Endothelial cell of umbilical vein (primary cell): ENCODE measurements at regions not wholly inside any gene's neighbourhood (a gene's known extent, or its start where the extent isn't known, plus 50 kb on each side); places are given as distances from the start of the nearest gene placed in this dataset.

Source experiments
- BruUV-seq: library from RNA; stranded (reverse); fragments of 400-500 nt; replicated peaks from 2 replicates; lab custom pipeline; 2021; lab: Mats Ljungman, UMichigan
- CTCF ChIA-PET: fragments of 300-600, 350-600 bp; sonication (Branson Sonifier 250); formaldehyde crosslinking; loops from one replicate; lab custom pipeline; 2021; ENCODE audit warnings: antibody characterized with exemption, inconsistent platforms; lab: Charles Lee
- POLR2A ChIA-PET: fragments of 300-600, 350-600 bp; sonication (Branson Sonifier 250); formaldehyde crosslinking; loops from one replicate; lab custom pipeline; 2021; ENCODE audit warnings: antibody characterized with exemption, inconsistent platforms; lab: Charles Lee
- DNase-seq: peaks from one replicate; pipeline ENCODE4 v3.0.0-alpha.2; 2011; ENCODE audit warnings: low read depth, low spot score
- FAIRE-seq: peaks from 2 replicates; lab custom pipeline; 2011; peaks lifted over from hg19 to GRCh38; lab: Jason Lieb, UNC
- H2AFZ ChIP-seq: 2 replicates; pipeline ENCODE4 v1.6.0; 2012; ENCODE audit warnings: low read depth, low read length, control low read depth, inconsistent platforms
- H3K27ac ChIP-seq: 2 replicates; pipeline ENCODE4 v1.5.1; 2011; ENCODE audit warnings: low read depth, mild to moderate bottlenecking, control low read depth, low read length, moderate library complexity; ENCODE audit not compliant: insufficient read depth
- H3K27me3 ChIP-seq, 2 experiments: 2 replicates each; pipeline versions ENCODE4 v1.6.0 to v1.6.1; 2011; ENCODE audit warnings: low read length in 2 of 2, mixed read lengths in 1 of 2; ENCODE audit not compliant: control insufficient read depth in 2 of 2, insufficient read depth in 2 of 2
- H3K36me3 ChIP-seq, 2 experiments: 2 replicates in 1 of 2; 3 replicates in 1 of 2; pipeline ENCODE4 v1.5.1; 2011; ENCODE audit warnings: low read length in 2 of 2, mild to moderate bottlenecking in 1 of 2, moderate library complexity in 1 of 2; ENCODE audit not compliant: control insufficient read depth in 2 of 2, insufficient read depth in 2 of 2; ENCODE audit errors: extremely low read depth in 1 of 2
- H3K4me1 ChIP-seq: 3 replicates; pipeline ENCODE4 v1.5.1; 2011; ENCODE audit warnings: mild to moderate bottlenecking, low read length; ENCODE audit not compliant: control insufficient read depth, insufficient read depth; ENCODE audit errors: extremely low read depth
- H3K4me2 ChIP-seq: 2 replicates; pipeline ENCODE4 v1.6.1; 2011; ENCODE audit warnings: low read length, control low read depth, mixed read lengths; ENCODE audit not compliant: insufficient read depth
- H3K4me3 ChIP-seq, 3 experiments: fragments of 200-600 bp in 1 of 3; sonication (generic), shearing (Covaris generic) in 1 of 3; replicated peaks in 1 of 3; 2 replicates each; pipeline ENCODE4 v1.5.1; 2011 to 2016; ENCODE audit warnings: control low read depth in 3 of 3, low read length in 3 of 3, mild to moderate bottlenecking in 2 of 3, inconsistent platforms in 1 of 3, low read depth in 1 of 3, moderate library complexity in 1 of 3; ENCODE audit not compliant: insufficient read depth in 1 of 3
- H3K79me2 ChIP-seq: 2 replicates; pipeline ENCODE4 v1.6.0; 2012; ENCODE audit warnings: low read length, inconsistent platforms; ENCODE audit not compliant: control insufficient read depth, insufficient read depth
- H3K9ac ChIP-seq: replicated peaks from 2 replicates; pipeline ENCODE3; 2011; ENCODE audit warnings: low read length, control low read depth; ENCODE audit not compliant: insufficient read depth; ENCODE audit errors: extremely low read depth
- H3K9me1 ChIP-seq: replicated peaks from 3 replicates; pipeline ENCODE4 v1.6.0; 2011; ENCODE audit warnings: mild to moderate bottlenecking, low read length; ENCODE audit not compliant: control insufficient read depth, insufficient read depth; ENCODE audit errors: extremely low read depth
- H3K9me3 ChIP-seq: replicated peaks from 2 replicates; pipeline ENCODE4 v1.5.1; 2012; ENCODE audit warnings: low read length, inconsistent platforms; ENCODE audit not compliant: control insufficient read depth, insufficient read depth
- H4K20me1 ChIP-seq: replicated peaks from 2 replicates; pipeline ENCODE3; 2011; ENCODE audit warnings: mild to moderate bottlenecking, low read length; ENCODE audit not compliant: control insufficient read depth, insufficient read depth; ENCODE audit errors: extremely low read depth
- EZH2 ChIP-seq: IDR thresholded peaks from 2 replicates; pipeline ENCODE4 v1.6.1; 2012; ENCODE audit warnings: borderline replicate concordance, low read depth, mild to moderate bottlenecking, moderate library complexity, low read length, inconsistent platforms; ENCODE audit not compliant: severe bottlenecking
- FOS ChIP-seq: IDR thresholded peaks from 2 replicates; pipeline ENCODE4 v1.6.1; 2011; ENCODE audit warnings: mild to moderate bottlenecking, low read length, moderate library complexity, borderline replicate concordance; ENCODE audit not compliant: insufficient read depth
- GATA2 ChIP-seq: IDR thresholded peaks from 2 replicates; pipeline ENCODE4 v1.7.0; 2011; ENCODE audit warnings: low read depth, mild to moderate bottlenecking, moderate library complexity, mixed read lengths, low read length; ENCODE audit not compliant: insufficient read length, insufficient read depth
- JUN ChIP-seq: IDR thresholded peaks from 2 replicates; pipeline ENCODE4 v1.6.1; 2011; ENCODE audit warnings: borderline replicate concordance, low read depth; ENCODE audit not compliant: insufficient read length, insufficient read depth
- MYC ChIP-seq: IDR thresholded peaks from one replicate; pipeline ENCODE4 v1.6.1; 2011; ENCODE audit warnings: mild to moderate bottlenecking, low read depth, low read length
- POLR2A ChIP-seq: IDR thresholded peaks from 2 replicates; pipeline ENCODE4 v1.6.1; 2012; ENCODE audit warnings: low read depth, mild to moderate bottlenecking, control low read depth, low read length
- POLR2AphosphoS5 ChIP-seq: IDR thresholded peaks from 2 replicates; pipeline ENCODE4 v1.6.1; 2012; ENCODE audit warnings: low read depth, mild to moderate bottlenecking, control low read depth, low read length, moderate library complexity; ENCODE audit not compliant: insufficient read depth
- dilution Hi-C: fragments of 300-500 bp; cut with MboI; formaldehyde crosslinking; loops from one replicate; pipeline ENCODE4 v1.15.0; 2019; ENCODE audit warnings: low sequenced_read_pairs; ENCODE audit not compliant: extremely low pct_ligation_motif_present
- intact Hi-C: fragments of 100-400 bp; cut with micrococcal nuclease; formaldehyde crosslinking; loops from one replicate; pipeline ENCODE4 v1.10.0; 2022
- TF ChIP-seq, protein P1 (sequence below): IDR thresholded peaks from 2 replicates; pipeline ENCODE4 v1.6.1; 2011; ENCODE audit not compliant: insufficient read depth, insufficient read length
- TF ChIP-seq, protein P2 (sequence below), 2 donors: IDR thresholded peaks; 1 replicate in 1 of 2; 2 replicates in 1 of 2; pipeline ENCODE4 v1.5.1; 2011; ENCODE audit warnings: low read length in 2 of 2, mild to moderate bottlenecking in 2 of 2, moderate library complexity in 2 of 2, control low read depth in 1 of 2, inconsistent platforms in 1 of 2, low read depth in 1 of 2; ENCODE audit not compliant: insufficient read depth in 1 of 2; ENCODE audit errors: extremely low read depth in 1 of 2

DNA sequence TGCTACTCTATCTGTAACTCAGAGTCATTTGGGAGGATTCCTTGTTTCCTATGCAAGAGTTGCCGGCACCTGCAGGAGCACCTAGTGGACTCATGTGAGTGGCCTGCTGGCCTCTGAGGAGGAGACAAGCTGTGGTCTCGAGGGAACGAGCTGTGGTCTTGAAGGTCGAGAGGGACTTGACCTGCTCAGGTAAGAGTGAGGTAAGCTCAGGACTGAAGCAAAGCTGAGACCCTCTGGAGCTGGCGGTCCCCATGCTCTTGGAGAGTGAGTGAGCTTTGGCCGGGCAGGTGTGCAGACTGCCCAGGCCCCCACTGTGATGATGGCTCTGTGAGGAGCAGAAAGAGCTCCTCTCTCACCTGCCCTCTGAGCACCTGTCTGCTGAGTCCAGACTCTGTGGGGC is 214.3 kb downstream of the MYLK4 start:
- Histone ChIP-seq H4K20me1 (no peaks in the 10 kb centered on the region), H3K4me3 (no peak overlapping the region), H3K79me2 (no peaks in the 10 kb centered on the region), H3K27me3 (no peaks in the 10 kb centered on the region), H3K9me1 (no peaks in the 10 kb centered on the region), H3K9ac (no peak overlapping the region), H3K9me3 (no peaks in the 10 kb centered on the region), H3K4me1 (peaks cover 16% of the 10 kb centered on the region), H3K4me2 (no peak overlapping the region), H3K36me3 (no peaks in the 10 kb centered on the region), H2AFZ (no peak overlapping the region), H3K27ac (no peak overlapping the region)
- FAIRE-seq (no peak), DNase-seq (no peak)
- no peak for TF ChIP-seq GATA2
- no peak for TF ChIP-seq EZH2
- TF ChIP-seq POLR2AphosphoS5: no peak
- TF ChIP-seq FOS: no peak
- TF ChIP-seq MYC: no peak
- TF ChIP-seq, protein P1, sequence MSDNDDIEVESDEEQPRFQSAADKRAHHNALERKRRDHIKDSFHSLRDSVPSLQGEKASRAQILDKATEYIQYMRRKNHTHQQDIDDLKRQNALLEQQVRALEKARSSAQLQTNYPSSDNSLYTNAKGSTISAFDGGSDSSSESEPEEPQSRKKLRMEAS: no peak
- TF ChIP-seq JUN: no peak
- TF ChIP-seq POLR2A: no peak
- TF ChIP-seq, protein P2, sequence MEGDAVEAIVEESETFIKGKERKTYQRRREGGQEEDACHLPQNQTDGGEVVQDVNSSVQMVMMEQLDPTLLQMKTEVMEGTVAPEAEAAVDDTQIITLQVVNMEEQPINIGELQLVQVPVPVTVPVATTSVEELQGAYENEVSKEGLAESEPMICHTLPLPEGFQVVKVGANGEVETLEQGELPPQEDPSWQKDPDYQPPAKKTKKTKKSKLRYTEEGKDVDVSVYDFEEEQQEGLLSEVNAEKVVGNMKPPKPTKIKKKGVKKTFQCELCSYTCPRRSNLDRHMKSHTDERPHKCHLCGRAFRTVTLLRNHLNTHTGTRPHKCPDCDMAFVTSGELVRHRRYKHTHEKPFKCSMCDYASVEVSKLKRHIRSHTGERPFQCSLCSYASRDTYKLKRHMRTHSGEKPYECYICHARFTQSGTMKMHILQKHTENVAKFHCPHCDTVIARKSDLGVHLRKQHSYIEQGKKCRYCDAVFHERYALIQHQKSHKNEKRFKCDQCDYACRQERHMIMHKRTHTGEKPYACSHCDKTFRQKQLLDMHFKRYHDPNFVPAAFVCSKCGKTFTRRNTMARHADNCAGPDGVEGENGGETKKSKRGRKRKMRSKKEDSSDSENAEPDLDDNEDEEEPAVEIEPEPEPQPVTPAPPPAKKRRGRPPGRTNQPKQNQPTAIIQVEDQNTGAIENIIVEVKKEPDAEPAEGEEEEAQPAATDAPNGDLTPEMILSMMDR (IDR thresholded peaks at IDR 0.05; ENCODE audit: extremely low read depth in 1 of 2, insufficient read depth in 1 of 2, low read depth in 1 of 2, low read length in 2 of 2): no peak
- intact Hi-C loops: no loop called here
- POLR2A ChIA-PET: no interaction called here
- CTCF ChIA-PET: interaction anchor here (0.9 kb wide), 1 partner anchor 8 kb away, joined by 3 read pairs; no protein-coding TSS in a partner anchor
- dilution Hi-C loops: no loop called here
- no TSS peak for BruUV-seq
